Parathyroid adenoma (tissue), 2 donors: ENCODE measurements at regions not wholly inside any gene's neighbourhood (a gene's known extent, or its start where the extent isn't known, plus 50 kb on each side); places are given as distances from the start of the nearest gene placed in this dataset.

ENCODE experiments used
- H2AFZ ChIP-seq: fragments of 300-600 bp; sonication (generic); one replicate; pipeline ENCODE4 v1.7.0; 2017; ENCODE audit warnings: antibody characterized with exemption, mild to moderate bottlenecking
- H3K27ac ChIP-seq: fragments of 300-600 bp; sonication (generic); one replicate; pipeline ENCODE4 v1.7.0; 2017
- H3K27me3 ChIP-seq: fragments of 300-600 bp; sonication (generic); one replicate; pipeline ENCODE4 v1.7.0; 2017; ENCODE audit warnings: low read length; ENCODE audit not compliant: control insufficient read depth, insufficient read depth
- H3K36me3 ChIP-seq: fragments of 300-600 bp; sonication (generic); one replicate; pipeline ENCODE4 v1.7.0; 2017; ENCODE audit warnings: low read length; ENCODE audit not compliant: control insufficient read depth, insufficient read depth
- H3K4me1 ChIP-seq: fragments of 300-600 bp; sonication (generic); one replicate; pipeline ENCODE4 v1.7.0; 2017; ENCODE audit warnings: control low read depth
- H3K4me2 ChIP-seq: fragments of 300-600 bp; sonication (generic); one replicate; pipeline ENCODE4 v1.7.0; 2017; ENCODE audit warnings: low read length
- H3K4me3 ChIP-seq: fragments of 300-600 bp; sonication (generic); one replicate; pipeline ENCODE4 v1.7.0; 2017; ENCODE audit warnings: low read depth, low read length
- H3K79me2 ChIP-seq: fragments of 300-600 bp; sonication (generic); one replicate; pipeline ENCODE4 v1.7.0; 2017; ENCODE audit warnings: control low read depth
- H3K9ac ChIP-seq: fragments of 300-600 bp; sonication (generic); one replicate; pipeline ENCODE4 v1.7.0; 2017; ENCODE audit warnings: mild to moderate bottlenecking
- H3K9me3 ChIP-seq: fragments of 300-600 bp; sonication (generic); one replicate; pipeline ENCODE4 v1.7.0; 2017; ENCODE audit warnings: low read length; ENCODE audit not compliant: control insufficient read depth
- TF ChIP-seq, protein P1 (sequence below): fragments of 300-600 bp; sonication (generic); IDR thresholded peaks from one replicate; pipeline ENCODE4 v1.7.0; 2017; ENCODE audit warnings: antibody characterized with exemption, mild to moderate bottlenecking
- donor health status: primary hyperparathyroidism.

DNA sequence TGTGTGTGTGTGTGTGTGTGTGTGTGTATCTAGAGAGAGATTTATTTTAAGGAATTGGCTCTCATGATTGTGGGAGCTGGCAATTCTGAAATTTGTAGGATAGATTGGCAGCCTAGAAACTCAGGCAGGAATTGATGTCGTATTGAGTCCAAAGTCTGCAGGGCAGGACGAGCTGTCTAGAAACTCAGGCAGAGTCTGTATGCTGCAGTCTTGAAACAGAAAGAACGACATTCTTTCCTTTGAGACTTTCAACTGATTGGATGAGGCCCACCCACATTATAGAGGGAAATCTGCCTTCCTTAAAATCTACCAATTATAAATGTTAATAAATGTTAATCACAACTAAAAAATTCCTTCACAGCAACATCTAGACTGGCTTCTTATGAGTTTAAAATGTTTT lies 436.6 kb upstream of the FANCL start:
- no peak overlapping the region for H3K27ac ChIP-seq
- no peaks in the 10 kb centered on the region for H3K36me3 ChIP-seq
- H3K4me2 ChIP-seq: no peak overlapping the region
- TF ChIP-seq, protein P1, sequence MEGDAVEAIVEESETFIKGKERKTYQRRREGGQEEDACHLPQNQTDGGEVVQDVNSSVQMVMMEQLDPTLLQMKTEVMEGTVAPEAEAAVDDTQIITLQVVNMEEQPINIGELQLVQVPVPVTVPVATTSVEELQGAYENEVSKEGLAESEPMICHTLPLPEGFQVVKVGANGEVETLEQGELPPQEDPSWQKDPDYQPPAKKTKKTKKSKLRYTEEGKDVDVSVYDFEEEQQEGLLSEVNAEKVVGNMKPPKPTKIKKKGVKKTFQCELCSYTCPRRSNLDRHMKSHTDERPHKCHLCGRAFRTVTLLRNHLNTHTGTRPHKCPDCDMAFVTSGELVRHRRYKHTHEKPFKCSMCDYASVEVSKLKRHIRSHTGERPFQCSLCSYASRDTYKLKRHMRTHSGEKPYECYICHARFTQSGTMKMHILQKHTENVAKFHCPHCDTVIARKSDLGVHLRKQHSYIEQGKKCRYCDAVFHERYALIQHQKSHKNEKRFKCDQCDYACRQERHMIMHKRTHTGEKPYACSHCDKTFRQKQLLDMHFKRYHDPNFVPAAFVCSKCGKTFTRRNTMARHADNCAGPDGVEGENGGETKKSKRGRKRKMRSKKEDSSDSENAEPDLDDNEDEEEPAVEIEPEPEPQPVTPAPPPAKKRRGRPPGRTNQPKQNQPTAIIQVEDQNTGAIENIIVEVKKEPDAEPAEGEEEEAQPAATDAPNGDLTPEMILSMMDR: no peak
- no peaks in the 10 kb centered on the region for H3K79me2 ChIP-seq
- H3K27me3 ChIP-seq: no peaks in the 10 kb centered on the region
- H3K4me1 ChIP-seq: no peaks in the 10 kb centered on the region
- H3K9me3 ChIP-seq: no peaks in the 10 kb centered on the region
- no peak overlapping the region for H2AFZ ChIP-seq
- H3K4me3 ChIP-seq: no peak overlapping the region
- H3K9ac ChIP-seq: no peak overlapping the region

GRCh38 chr2:58671675-58672074 lies 430.6 kb upstream of the FANCL start:
- Histone ChIP-seq H3K27me3 (no peaks in the 10 kb centered on the region), H3K9me3 (peaks cover 2% of the 10 kb centered on the region), H3K4me1 (no peaks in the 10 kb centered on the region), H3K79me2 (no peaks in the 10 kb centered on the region), H3K4me3 (no peak overlapping the region), H3K36me3 (no peaks in the 10 kb centered on the region), H3K27ac (no peak overlapping the region), H3K4me2 (no peak overlapping the region), H2AFZ (no peak overlapping the region), H3K9ac (no peak overlapping the region)
- TF ChIP-seq, protein P1: no peak

GRCh38 chr2:58669998-58670397 lies 428.9 kb upstream of the FANCL start:
- TF ChIP-seq, protein P1: no peak
- Histone ChIP-seq H3K4me3 (no peak overlapping the region), H3K27me3 (no peaks in the 10 kb centered on the region), H3K4me2 (no peak overlapping the region), H3K4me1 (no peaks in the 10 kb centered on the region), H3K27ac (no peak overlapping the region), H3K36me3 (no peaks in the 10 kb centered on the region), H3K9ac (no peak overlapping the region), H3K9me3 (peaks cover 2% of the 10 kb centered on the region), H2AFZ (no peak overlapping the region), H3K79me2 (no peaks in the 10 kb centered on the region)

- peaks cover 2% of the 10 kb centered on the region for H3K9me3 ChIP-seq
- H3K4me3 ChIP-seq: no peak overlapping the region
Measured at GRCh38 chr2:58667137-58667774, 426.1 kb upstream of the FANCL start.

More at GRCh38 chr2:58667137-58667774, 426.1 kb upstream of the FANCL start:
- Histone ChIP-seq H3K79me2 (no peaks in the 10 kb centered on the region), H3K9ac (no peak overlapping the region), H3K27me3 (no peaks in the 10 kb centered on the region), H3K36me3 (no peaks in the 10 kb centered on the region), H3K4me1 (no peaks in the 10 kb centered on the region), H3K27ac (no peak overlapping the region), H3K4me2 (no peak overlapping the region), H2AFZ (no peak overlapping the region)
- TF ChIP-seq, protein P1: no peak
